Suprapubic skin (tissue), 4 donors: ENCODE measurements at regions not wholly inside any gene's neighbourhood (a gene's known extent, or its start where the extent isn't known, plus 50 kb on each side); places are given as distances from the start of the nearest gene placed in this dataset.
"Not testable (repeated sequence)": the region's sequence is repeated elsewhere in the genome, so short reads cannot be mapped to it uniquely, and the experiment has no call there.

Experiments
- DNase-seq, 2 donors: peaks; one replicate each; pipeline ENCODE4 v3.0.0-alpha.2; 2019; ENCODE audit warnings: low spot score in 2 of 2
- H3K27ac ChIP-seq: fragments of 200-600 bp; sonication (generic); one replicate; pipeline ENCODE4 v1.5.1; 2019
- H3K27me3 ChIP-seq: fragments of 200-600 bp; sonication (generic); one replicate; pipeline ENCODE4 v1.5.1; 2019
- H3K36me3 ChIP-seq: fragments of 200-600 bp; sonication (generic); one replicate; pipeline ENCODE4 v1.5.1; 2019
- H3K4me1 ChIP-seq: fragments of 200-600 bp; sonication (generic); one replicate; pipeline ENCODE4 v1.5.1; 2019
- H3K4me3 ChIP-seq: fragments of 200-600 bp; sonication (generic); one replicate; pipeline ENCODE4 v1.5.1; 2019; ENCODE audit warnings: mild to moderate bottlenecking
- H3K9me3 ChIP-seq: fragments of 200-600 bp; sonication (generic); one replicate; pipeline ENCODE4 v1.5.1; 2019
- EP300 ChIP-seq: sonication (generic); formaldehyde crosslinking; IDR thresholded peaks from one replicate; pipeline ENCODE4 v1.6.1; 2017; ENCODE audit warnings: antibody characterized with exemption
- POLR2A ChIP-seq, 2 donors: fragments of 450-650 bp; IDR thresholded peaks; one replicate each; pipeline ENCODE4 v1.6.1; 2017; ENCODE audit warnings: antibody characterized with exemption in 2 of 2, mild to moderate bottlenecking in 2 of 2, moderate library complexity in 2 of 2
- POLR2AphosphoS5 ChIP-seq, 3 donors: sonication (generic); formaldehyde crosslinking; IDR thresholded peaks; one replicate each; pipeline ENCODE4 v1.6.1; 2017; ENCODE audit warnings: antibody characterized with exemption in 3 of 3
- WGBS: methylation state at CpG from one replicate; pipeline ENCODE4 v1.1.5; 2018; 5-methylcytosine and 5-hydroxymethylcytosine counted together
- TF ChIP-seq, protein P1 (sequence below), 2 donors: fragments of 200-600 bp in 1 of 2; fragments of 450-650 bp in 1 of 2; sonication (generic) in 1 of 2; IDR thresholded peaks; one replicate each; pipeline ENCODE4 v1.5.1; 2016 to 2019; ENCODE audit warnings: antibody characterized with exemption in 2 of 2, mild to moderate bottlenecking in 1 of 2, moderate library complexity in 1 of 2

DNA sequence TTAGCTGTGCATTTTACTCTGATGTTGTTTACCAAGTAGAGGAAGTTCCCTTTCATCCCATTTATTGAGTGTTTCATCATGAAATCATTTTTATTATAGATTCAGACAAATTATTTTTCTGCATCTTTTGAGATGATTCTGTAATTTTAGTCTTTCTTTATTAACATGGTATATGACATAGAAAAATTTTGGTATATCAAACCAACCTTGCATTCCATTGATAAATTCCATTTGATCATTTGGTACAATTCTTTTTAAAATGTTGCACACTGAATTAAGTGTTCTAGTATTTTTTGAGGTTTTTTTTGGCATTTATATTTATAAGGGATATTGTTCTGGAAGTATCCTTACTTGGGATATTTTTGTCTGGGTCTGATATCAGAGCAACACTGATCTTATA lies 308.4 kb downstream of the DLEU7 start:
- Histone ChIP-seq H3K27ac (no peak overlapping the region), H3K9me3 (peaks cover 22% of the 10 kb centered on the region), H3K27me3 (no peaks in the 10 kb centered on the region), H3K36me3 (no peaks in the 10 kb centered on the region), H3K4me3 (no peak overlapping the region), H3K4me1 (peaks cover 8% of the 10 kb centered on the region)
- TF ChIP-seq EP300 (no peak), POLR2AphosphoS5 (IDR thresholded peaks at IDR 0.05) (no peak), POLR2A (IDR thresholded peaks at IDR 0.05) (no peak)
- no peak for DNase-seq

DNA sequence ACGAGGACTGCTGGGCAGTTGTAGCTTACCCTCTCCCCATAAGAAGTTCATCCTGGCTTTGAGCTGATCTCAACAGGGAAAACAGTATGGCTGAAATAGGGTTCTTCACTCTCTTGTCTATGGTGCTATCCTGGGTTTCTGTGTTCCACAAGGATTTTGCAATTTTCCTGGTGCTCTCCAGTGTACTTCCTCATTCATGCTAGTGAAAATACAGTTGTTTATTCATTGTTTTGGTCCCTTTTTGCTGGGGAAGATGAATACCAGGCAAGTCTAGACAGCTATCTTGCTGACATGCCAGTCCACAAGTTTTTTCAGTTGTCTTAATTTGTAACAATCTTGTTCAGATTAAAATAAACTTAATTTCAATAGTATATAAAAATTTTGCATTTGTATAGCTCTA lies 306.5 kb downstream of the DLEU7 start:
- no peak for DNase-seq
- no peak for TF ChIP-seq POLR2A (IDR thresholded peaks at IDR 0.05)
- TF ChIP-seq EP300, result no peak
- TF ChIP-seq, protein P1, sequence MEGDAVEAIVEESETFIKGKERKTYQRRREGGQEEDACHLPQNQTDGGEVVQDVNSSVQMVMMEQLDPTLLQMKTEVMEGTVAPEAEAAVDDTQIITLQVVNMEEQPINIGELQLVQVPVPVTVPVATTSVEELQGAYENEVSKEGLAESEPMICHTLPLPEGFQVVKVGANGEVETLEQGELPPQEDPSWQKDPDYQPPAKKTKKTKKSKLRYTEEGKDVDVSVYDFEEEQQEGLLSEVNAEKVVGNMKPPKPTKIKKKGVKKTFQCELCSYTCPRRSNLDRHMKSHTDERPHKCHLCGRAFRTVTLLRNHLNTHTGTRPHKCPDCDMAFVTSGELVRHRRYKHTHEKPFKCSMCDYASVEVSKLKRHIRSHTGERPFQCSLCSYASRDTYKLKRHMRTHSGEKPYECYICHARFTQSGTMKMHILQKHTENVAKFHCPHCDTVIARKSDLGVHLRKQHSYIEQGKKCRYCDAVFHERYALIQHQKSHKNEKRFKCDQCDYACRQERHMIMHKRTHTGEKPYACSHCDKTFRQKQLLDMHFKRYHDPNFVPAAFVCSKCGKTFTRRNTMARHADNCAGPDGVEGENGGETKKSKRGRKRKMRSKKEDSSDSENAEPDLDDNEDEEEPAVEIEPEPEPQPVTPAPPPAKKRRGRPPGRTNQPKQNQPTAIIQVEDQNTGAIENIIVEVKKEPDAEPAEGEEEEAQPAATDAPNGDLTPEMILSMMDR (IDR thresholded peaks at IDR 0.05), result no peak
- H3K4me3 ChIP-seq, result no peak overlapping the region
- no peaks in the 10 kb centered on the region for H3K4me1 ChIP-seq
- peaks cover 22% of the 10 kb centered on the region for H3K9me3 ChIP-seq
- no peak overlapping the region for H3K27ac ChIP-seq
- 83% methylated on average over 1 of the region's 1 CpG for WGBS
- no peaks in the 10 kb centered on the region for H3K27me3 ChIP-seq
- no peaks in the 10 kb centered on the region for H3K36me3 ChIP-seq

DNA sequence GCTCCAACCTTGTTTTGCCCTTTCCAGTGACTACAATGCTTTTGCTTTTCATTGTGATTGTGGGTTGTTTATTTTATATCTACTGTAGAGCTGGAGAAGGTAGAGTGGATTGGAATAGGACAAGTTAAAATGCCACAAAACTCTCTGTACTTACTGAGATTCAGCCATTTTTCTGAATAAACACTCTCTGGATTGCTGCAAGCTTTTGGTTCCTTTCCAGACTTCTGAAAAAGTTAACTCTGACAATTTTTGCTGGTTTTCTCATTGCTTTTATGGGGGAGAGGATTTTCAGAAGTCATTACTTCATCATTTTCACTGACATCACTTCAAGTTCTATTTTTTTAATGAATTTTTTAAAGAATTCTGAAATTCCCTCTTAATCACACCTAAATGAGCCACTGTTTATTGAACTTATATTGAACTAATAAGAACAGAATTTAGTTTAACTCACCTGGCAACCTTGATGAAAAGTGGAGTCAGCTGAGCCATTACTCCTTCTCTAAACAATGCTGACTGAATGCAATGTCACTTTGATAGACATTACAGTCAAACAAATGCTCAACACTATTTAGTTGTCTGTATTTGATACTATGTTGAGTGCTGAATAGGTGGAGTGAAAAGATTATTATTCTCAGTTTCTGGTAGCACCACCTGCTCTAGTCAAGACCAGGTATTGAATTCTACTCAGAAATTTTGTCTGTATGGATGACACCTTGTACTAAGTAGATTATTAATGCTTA lies 303.5 kb downstream of the DLEU7 start:
- TF ChIP-seq, protein P1 (IDR thresholded peaks at IDR 0.05), result no peak
- TF ChIP-seq EP300 (no peak), POLR2AphosphoS5 (IDR thresholded peaks at IDR 0.05) (no peak), POLR2A (IDR thresholded peaks at IDR 0.05) (no peak)
- Histone ChIP-seq H3K4me1 (no peaks in the 10 kb centered on the region), H3K27ac (no peak overlapping the region), H3K9me3 (peaks cover 13% of the 10 kb centered on the region), H3K36me3 (no peaks in the 10 kb centered on the region), H3K4me3 (no peak overlapping the region), H3K27me3 (no peaks in the 10 kb centered on the region)
- DNase-seq, result no peak

DNA sequence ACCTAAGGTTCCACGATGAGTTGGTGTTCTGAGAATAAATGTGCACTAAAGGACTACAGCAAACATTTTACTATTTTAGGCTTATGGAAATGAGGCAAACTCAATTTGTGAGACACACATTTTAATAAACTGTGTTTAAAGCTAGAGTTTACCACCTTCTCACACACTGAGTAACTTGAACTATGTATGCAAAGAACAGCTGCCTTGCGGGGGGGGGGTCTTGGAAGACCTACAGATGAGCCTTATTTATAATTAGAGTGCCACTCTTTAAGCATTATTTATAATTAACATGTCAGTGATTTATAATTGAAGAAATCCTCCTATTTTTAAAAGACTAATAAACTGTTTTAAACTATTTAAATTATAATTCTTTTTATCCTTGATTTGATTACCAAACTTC lies 300.4 kb downstream of the DLEU7 start:
- no peak overlapping the region for H3K4me3 ChIP-seq
- no peaks in the 10 kb centered on the region for H3K36me3 ChIP-seq
- TF ChIP-seq, protein P1 (IDR thresholded peaks at IDR 0.05), result no peak
- TF ChIP-seq POLR2AphosphoS5 (IDR thresholded peaks at IDR 0.05), result no peak
- no peak for TF ChIP-seq POLR2A (IDR thresholded peaks at IDR 0.05)
- no peak for TF ChIP-seq EP300
- no peaks in the 10 kb centered on the region for H3K4me1 ChIP-seq
- H3K27me3 ChIP-seq, result no peaks in the 10 kb centered on the region
- no peak for DNase-seq
- H3K9me3 ChIP-seq, result peaks cover 6% of the 10 kb centered on the region
- 68% methylated on average over 2 of the region's 2 CpGs for WGBS
- H3K27ac ChIP-seq, result no peak overlapping the region

DNA sequence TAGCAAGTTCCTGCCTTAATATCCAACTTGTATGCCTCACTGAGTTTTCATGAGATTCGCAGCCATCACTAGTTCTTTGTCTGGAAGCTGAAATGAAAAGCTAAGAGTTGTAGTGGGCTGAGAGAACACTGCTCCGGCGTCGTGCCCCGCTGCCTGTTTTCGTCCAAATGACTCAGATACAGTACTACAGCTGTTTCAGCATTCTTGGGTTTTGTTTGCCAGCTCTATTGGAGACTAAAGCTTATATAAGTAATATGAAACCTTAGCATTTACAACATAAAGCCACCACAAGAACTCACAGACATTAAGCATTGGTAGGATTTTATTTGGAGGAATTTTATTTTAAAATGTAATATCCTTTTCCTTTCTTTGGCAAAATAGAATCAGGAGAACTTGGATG lies 299.7 kb downstream of the DLEU7 start:
- no peak overlapping the region for H3K27ac ChIP-seq
- WGBS, result 56% methylated on average over 6 of the region's 6 CpGs
- no peak for DNase-seq
- TF ChIP-seq POLR2A (IDR thresholded peaks at IDR 0.05), result no peak
- TF ChIP-seq, protein P1 (IDR thresholded peaks at IDR 0.05), result no peak
- no peak for TF ChIP-seq POLR2AphosphoS5 (IDR thresholded peaks at IDR 0.05)
- TF ChIP-seq EP300, result no peak
- H3K9me3 ChIP-seq, result no peaks in the 10 kb centered on the region
- no peak overlapping the region for H3K4me3 ChIP-seq
- no peaks in the 10 kb centered on the region for H3K27me3 ChIP-seq
- no peaks in the 10 kb centered on the region for H3K36me3 ChIP-seq
- no peaks in the 10 kb centered on the region for H3K4me1 ChIP-seq

DNA sequence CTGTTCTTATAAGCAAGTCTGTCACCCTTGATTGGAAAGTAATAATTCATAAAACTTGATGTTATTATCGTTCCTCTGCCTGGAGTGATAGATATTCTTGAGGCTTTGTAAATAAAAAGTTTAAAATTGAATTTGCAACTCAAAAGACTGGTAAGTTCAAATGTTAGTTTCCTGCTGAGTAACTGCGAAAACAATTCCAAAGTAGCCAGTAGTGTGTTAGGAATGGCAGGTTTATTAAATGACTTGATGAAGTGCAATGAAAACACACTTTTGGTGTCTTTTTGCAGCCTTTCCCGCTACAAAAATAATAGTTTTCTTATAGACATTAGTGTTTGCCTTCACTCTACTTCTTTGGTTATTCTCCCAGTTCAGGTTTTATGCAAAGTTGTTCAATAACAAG lies 299.3 kb downstream of the DLEU7 start:
- H3K36me3 ChIP-seq, result no peaks in the 10 kb centered on the region
- TF ChIP-seq POLR2AphosphoS5 (IDR thresholded peaks at IDR 0.05) (no peak), EP300 (no peak), POLR2A (IDR thresholded peaks at IDR 0.05) (no peak)
- TF ChIP-seq, protein P1 (IDR thresholded peaks at IDR 0.05), result no peak
- no peaks in the 10 kb centered on the region for H3K9me3 ChIP-seq
- H3K4me1 ChIP-seq, result no peaks in the 10 kb centered on the region
- DNase-seq, result no peak
- 71% methylated on average over 3 of the region's 3 CpGs for WGBS
- no peak overlapping the region for H3K4me3 ChIP-seq
- no peak overlapping the region for H3K27ac ChIP-seq
- no peaks in the 10 kb centered on the region for H3K27me3 ChIP-seq

DNA sequence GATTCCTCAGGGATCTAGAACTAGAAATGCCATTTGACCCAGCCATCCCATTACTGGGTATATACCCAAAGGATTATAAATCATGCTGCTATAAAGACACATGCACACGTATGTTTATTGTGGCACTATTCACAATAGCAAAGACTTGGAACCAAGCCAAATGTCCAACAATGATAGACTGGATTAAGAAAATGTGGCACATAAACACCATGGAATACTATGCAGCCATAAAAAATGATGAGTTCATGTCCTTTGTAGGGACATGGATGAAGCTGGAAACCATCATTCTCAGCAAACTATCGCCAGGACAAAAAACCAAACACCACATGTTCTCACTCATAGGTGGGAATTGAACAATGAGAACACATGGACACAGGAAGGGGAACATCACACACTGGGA lies 296.3 kb downstream of the DLEU7 start:
- H3K36me3 ChIP-seq, DNase-seq, H3K27me3 ChIP-seq, H3K4me1 ChIP-seq, H3K4me3 ChIP-seq, H3K9me3 ChIP-seq, H3K27ac ChIP-seq: not testable (repeated sequence)
- WGBS, result 100% methylated on average over 1 of the region's 2 CpGs
